ENCODE measurements at regions not wholly inside any gene's neighbourhood (a gene's known extent, or its start where the extent isn't known, plus 50 kb on each side); places are given as distances from the start of the nearest gene placed in this dataset.

- TF ChIP-seq EZH2 (IDR thresholded peaks at IDR 0.05; ENCODE audit: borderline replicate concordance, low read length), result no peak
- TF ChIP-seq, protein P1, sequence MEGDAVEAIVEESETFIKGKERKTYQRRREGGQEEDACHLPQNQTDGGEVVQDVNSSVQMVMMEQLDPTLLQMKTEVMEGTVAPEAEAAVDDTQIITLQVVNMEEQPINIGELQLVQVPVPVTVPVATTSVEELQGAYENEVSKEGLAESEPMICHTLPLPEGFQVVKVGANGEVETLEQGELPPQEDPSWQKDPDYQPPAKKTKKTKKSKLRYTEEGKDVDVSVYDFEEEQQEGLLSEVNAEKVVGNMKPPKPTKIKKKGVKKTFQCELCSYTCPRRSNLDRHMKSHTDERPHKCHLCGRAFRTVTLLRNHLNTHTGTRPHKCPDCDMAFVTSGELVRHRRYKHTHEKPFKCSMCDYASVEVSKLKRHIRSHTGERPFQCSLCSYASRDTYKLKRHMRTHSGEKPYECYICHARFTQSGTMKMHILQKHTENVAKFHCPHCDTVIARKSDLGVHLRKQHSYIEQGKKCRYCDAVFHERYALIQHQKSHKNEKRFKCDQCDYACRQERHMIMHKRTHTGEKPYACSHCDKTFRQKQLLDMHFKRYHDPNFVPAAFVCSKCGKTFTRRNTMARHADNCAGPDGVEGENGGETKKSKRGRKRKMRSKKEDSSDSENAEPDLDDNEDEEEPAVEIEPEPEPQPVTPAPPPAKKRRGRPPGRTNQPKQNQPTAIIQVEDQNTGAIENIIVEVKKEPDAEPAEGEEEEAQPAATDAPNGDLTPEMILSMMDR (IDR thresholded peaks at IDR 0.05; ENCODE audit: low read length), result no peak
- Histone ChIP-seq H3K4me1 (ENCODE audit: insufficient read depth, low read length, severe bottlenecking) (no peaks in the 10 kb centered on the region), H4K20me1 (ENCODE audit: insufficient read depth, low read length) (no peaks in the 10 kb centered on the region), H3K36me3 (ENCODE audit: insufficient read depth, low read length) (no peaks in the 10 kb centered on the region), H3K9me2 (ENCODE audit: low read depth, low read length) (no peaks in the 10 kb centered on the region), H3K9ac (ENCODE audit: low read length) (no peak overlapping the region), H3K27me3 (ENCODE audit: insufficient read depth, low read length) (no peaks in the 10 kb centered on the region), H3F3A (ENCODE audit: insufficient read depth, low read length) (no peaks in the 10 kb centered on the region), H3K27ac (ENCODE audit: low read depth, low read length, poor library complexity, severe bottlenecking) (no peak overlapping the region), H3K9me3 (ENCODE audit: low read length) (no peaks in the 10 kb centered on the region), H3K4me3 (ENCODE audit: low read depth, low read length, poor library complexity, severe bottlenecking) (no peak overlapping the region), H3K4me2 (ENCODE audit: low read length) (no peak overlapping the region), H3K79me2 (ENCODE audit: insufficient read depth, low read length) (no peaks in the 10 kb centered on the region), H2AFZ (ENCODE audit: low read length) (no peak overlapping the region)
Measured at GRCh38 chr1:199751962-199752687, 275.4 kb upstream of the NR5A2 start.

- TF ChIP-seq, protein P1 (IDR thresholded peaks at IDR 0.05; ENCODE audit: low read length), result no peak
- TF ChIP-seq EZH2 (IDR thresholded peaks at IDR 0.05; ENCODE audit: borderline replicate concordance, low read length), result no peak
- no peak overlapping the region for H2AFZ ChIP-seq (ENCODE audit: low read length)
- H3K27ac ChIP-seq (ENCODE audit: low read depth, low read length, poor library complexity, severe bottlenecking), result no peak overlapping the region
Measured at GRCh38 chr1:199752688-199753027, 274.9 kb upstream of the NR5A2 start.

GRCh38 chr1:199753513-199753912 lies 274.0 kb upstream of the NR5A2 start:
- Histone ChIP-seq H3K27me3 (ENCODE audit: insufficient read depth, low read length) (no peaks in the 10 kb centered on the region), H3F3A (ENCODE audit: insufficient read depth, low read length) (no peaks in the 10 kb centered on the region)
- no peak for TF ChIP-seq EZH2 (IDR thresholded peaks at IDR 0.05; ENCODE audit: borderline replicate concordance, low read length)
- TF ChIP-seq, protein P1 (IDR thresholded peaks at IDR 0.05; ENCODE audit: low read length), result no peak

More at GRCh38 chr1:199752688-199753027, 274.9 kb upstream of the NR5A2 start:
- no peaks in the 10 kb centered on the region for H3K4me1 ChIP-seq (ENCODE audit: insufficient read depth, low read length, severe bottlenecking)
- no peak overlapping the region for H3K4me3 ChIP-seq (ENCODE audit: low read depth, low read length, poor library complexity, severe bottlenecking)
- no peaks in the 10 kb centered on the region for H3F3A ChIP-seq (ENCODE audit: insufficient read depth, low read length)
- H3K79me2 ChIP-seq (ENCODE audit: insufficient read depth, low read length), result no peaks in the 10 kb centered on the region
- H3K36me3 ChIP-seq (ENCODE audit: insufficient read depth, low read length), result no peaks in the 10 kb centered on the region
- H3K9me2 ChIP-seq (ENCODE audit: low read depth, low read length), result no peaks in the 10 kb centered on the region
- H3K9me3 ChIP-seq (ENCODE audit: low read length), result no peaks in the 10 kb centered on the region
- no peaks in the 10 kb centered on the region for H3K27me3 ChIP-seq (ENCODE audit: insufficient read depth, low read length)
- H3K9ac ChIP-seq (ENCODE audit: low read length), result no peak overlapping the region
- H3K4me2 ChIP-seq (ENCODE audit: low read length), result no peak overlapping the region
- H4K20me1 ChIP-seq (ENCODE audit: insufficient read depth, low read length), result no peaks in the 10 kb centered on the region

More at GRCh38 chr1:199753513-199753912, 274.0 kb upstream of the NR5A2 start:
- H3K9me3 ChIP-seq (ENCODE audit: low read length), result no peaks in the 10 kb centered on the region
- no peaks in the 10 kb centered on the region for H3K4me1 ChIP-seq (ENCODE audit: insufficient read depth, low read length, severe bottlenecking)
- no peak overlapping the region for H2AFZ ChIP-seq (ENCODE audit: low read length)
- H3K4me3 ChIP-seq (ENCODE audit: low read depth, low read length, poor library complexity, severe bottlenecking), result no peak overlapping the region
- no peak overlapping the region for H3K9ac ChIP-seq (ENCODE audit: low read length)
- no peaks in the 10 kb centered on the region for H3K9me2 ChIP-seq (ENCODE audit: low read depth, low read length)
- no peaks in the 10 kb centered on the region for H4K20me1 ChIP-seq (ENCODE audit: insufficient read depth, low read length)
- no peak overlapping the region for H3K27ac ChIP-seq (ENCODE audit: low read depth, low read length, poor library complexity, severe bottlenecking)
- H3K79me2 ChIP-seq (ENCODE audit: insufficient read depth, low read length), result no peaks in the 10 kb centered on the region
- H3K36me3 ChIP-seq (ENCODE audit: insufficient read depth, low read length), result no peaks in the 10 kb centered on the region
- no peak overlapping the region for H3K4me2 ChIP-seq (ENCODE audit: low read length)

All from OCI-LY1 (cell line).